Activated naive CD8-positive, alpha-beta T cell treated with anti-CD3 and anti-CD28 coated beads, Interleukin-2, amount 10 ng/mL, durations not matched to agents 7 days and 5 days (primary cell): ENCODE measurements at regions not wholly inside any gene's neighbourhood (a gene's known extent, or its start where the extent isn't known, plus 50 kb on each side); places are given as distances from the start of the nearest gene placed in this dataset.

Experiments
- ATAC-seq: fragments of 150-1000 bp; cut with Tn5 transposase; one replicate; pipeline ENCODE4 v1.10.0; 2021; ENCODE audit warnings: low read depth, moderate library complexity
- POLR2A ChIA-PET: fragments of 350-600 bp; sonication (Branson Sonifier 250); formaldehyde crosslinking; loops from one replicate; lab custom pipeline; 2021; ENCODE audit warnings: antibody characterized with exemption; lab: Charles Lee
- DNase-seq: peaks from one replicate; pipeline ENCODE4 v3.0.0; 2021
- H3K27ac Mint-ChIP-seq: one replicate; pipeline ENCODE4 v1.8.0; 2022; ENCODE audit warnings: mild to moderate bottlenecking, mixed read lengths
- H3K27me3 Mint-ChIP-seq: one replicate; pipeline ENCODE4 v1.8.0; 2022; ENCODE audit warnings: mild to moderate bottlenecking, moderate library complexity, mixed read lengths
- H3K36me3 Mint-ChIP-seq: one replicate; pipeline ENCODE4 v1.8.0; 2021; ENCODE audit warnings: mild to moderate bottlenecking, mixed read lengths
- H3K4me1 Mint-ChIP-seq: one replicate; pipeline ENCODE4 v1.8.0; 2021; ENCODE audit warnings: mixed read lengths
- H3K4me3 Mint-ChIP-seq: one replicate; pipeline ENCODE4 v1.8.0; 2022; ENCODE audit warnings: mild to moderate bottlenecking, moderate library complexity, mixed read lengths
- H3K9me3 Mint-ChIP-seq: one replicate; pipeline ENCODE4 v1.8.0; 2021; ENCODE audit warnings: mixed read lengths

DNA sequence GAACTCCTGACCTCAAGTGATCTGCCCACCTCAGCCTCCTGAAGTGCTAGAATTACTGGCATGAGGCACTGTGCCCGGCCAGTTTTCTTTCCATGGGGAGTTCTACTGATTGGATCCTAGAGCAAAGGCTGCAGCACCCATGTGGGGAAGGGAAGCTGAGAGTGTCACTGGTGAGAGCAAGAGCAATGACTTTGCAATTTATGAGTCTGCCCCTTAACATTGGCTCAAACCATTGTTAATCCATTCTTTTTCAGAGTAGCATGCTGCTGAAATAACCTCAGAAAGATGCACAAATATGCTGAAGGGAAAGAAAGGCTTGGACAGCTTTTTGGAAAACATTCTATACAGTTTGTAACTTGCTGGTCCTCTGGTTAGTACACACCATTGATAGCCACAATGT, 116.4 kb upstream of the PPARGC1A start:
- Mint-ChIP-seq H3K27ac (no peak overlapping the region), H3K4me3 (no peak overlapping the region), H3K4me1 (no peaks in the 10 kb centered on the region), H3K36me3 (no peaks in the 10 kb centered on the region), H3K9me3 (no peaks in the 10 kb centered on the region), H3K27me3 (no peaks in the 10 kb centered on the region)
- POLR2A ChIA-PET: interaction anchor here (0.6 kb wide), 1 partner anchor 702 kb away, joined by 6 read pairs; no protein-coding TSS in a partner anchor
- ATAC-seq (no peak), DNase-seq (no peak)

DNA sequence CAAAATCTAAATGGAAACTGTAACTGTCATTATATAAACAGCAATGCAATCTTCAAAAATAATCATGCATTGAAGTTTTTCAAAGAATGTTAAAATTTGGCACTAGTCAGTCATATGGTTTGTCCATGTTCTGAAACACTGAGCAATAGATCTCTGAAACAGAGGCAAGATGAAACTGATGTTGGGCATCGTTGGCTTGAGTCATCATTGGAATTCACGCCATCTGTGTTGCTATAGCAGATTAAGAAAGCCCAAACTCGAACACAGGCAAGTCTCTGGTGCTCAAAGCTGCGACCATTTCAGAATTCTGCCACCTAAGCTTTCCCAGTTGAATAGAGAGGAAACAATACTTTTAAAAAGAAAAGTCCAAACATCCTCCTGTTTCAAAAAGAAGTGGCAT, 114.1 kb upstream of the PPARGC1A start:
- POLR2A ChIA-PET: no interaction called here
- Mint-ChIP-seq H3K9me3 (no peaks in the 10 kb centered on the region), H3K4me3 (no peak overlapping the region), H3K4me1 (no peaks in the 10 kb centered on the region), H3K27ac (no peak overlapping the region), H3K36me3 (no peaks in the 10 kb centered on the region), H3K27me3 (no peaks in the 10 kb centered on the region)
- ATAC-seq (no peak), DNase-seq (no peak)

DNA sequence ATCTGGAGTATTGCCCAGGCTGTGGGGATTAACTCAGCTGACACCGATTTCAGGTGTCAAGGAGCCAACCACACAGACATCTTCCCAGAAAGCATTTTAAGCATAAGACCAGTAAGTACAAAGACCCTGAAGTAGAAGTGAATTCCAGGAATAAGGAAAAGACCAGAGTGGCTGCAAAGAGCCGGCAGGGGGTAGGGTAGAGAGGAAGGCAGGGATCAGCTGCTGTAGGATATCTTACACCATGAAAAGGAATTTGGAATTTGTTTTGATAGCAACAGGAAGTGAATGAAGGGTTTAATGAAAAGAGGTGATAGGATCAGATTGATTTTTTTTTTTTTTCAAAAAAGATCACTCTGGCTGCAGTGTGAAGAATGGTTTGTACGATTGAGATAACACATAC, 113.6 kb upstream of the PPARGC1A start:
- Mint-ChIP-seq H3K4me1 (no peaks in the 10 kb centered on the region), H3K4me3 (no peak overlapping the region), H3K27me3 (no peaks in the 10 kb centered on the region), H3K27ac (no peak overlapping the region), H3K36me3 (no peaks in the 10 kb centered on the region), H3K9me3 (no peaks in the 10 kb centered on the region)
- DNase-seq: no peak
- no peak for ATAC-seq
- POLR2A ChIA-PET: no interaction called here

DNA sequence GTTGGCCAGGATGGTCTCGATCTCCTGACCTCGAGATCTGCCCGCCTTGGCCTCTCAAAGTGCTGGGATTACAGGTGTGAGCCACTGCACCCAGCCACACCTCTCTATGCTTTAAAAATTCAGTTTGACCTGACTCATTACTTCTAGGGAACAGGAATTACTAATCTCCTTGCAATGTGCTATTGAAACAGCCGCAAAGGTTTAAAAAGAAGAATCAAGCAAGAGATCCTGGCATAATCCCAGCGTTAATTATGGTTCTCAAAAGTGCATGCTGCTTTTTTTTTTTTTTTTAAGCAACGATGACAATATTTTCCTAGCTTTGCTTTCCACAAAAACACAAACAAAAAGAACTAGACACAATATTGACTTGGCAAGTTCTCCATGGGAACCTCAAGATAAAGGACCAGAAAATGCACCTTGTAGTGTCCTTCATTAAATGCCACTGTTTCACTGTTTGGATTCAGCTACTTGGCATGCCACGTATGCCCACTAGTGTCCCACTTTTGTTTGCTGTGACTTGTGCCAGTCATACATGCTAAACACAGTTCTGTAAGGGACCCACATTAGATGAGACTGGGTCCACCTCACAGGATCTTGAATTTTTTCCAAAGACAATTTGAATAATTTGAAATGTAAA, 112.6 kb upstream of the PPARGC1A start:
- no peaks in the 10 kb centered on the region for H3K27me3 Mint-ChIP-seq
- H3K36me3 Mint-ChIP-seq: no peaks in the 10 kb centered on the region
- POLR2A ChIA-PET: no interaction called here
- H3K27ac Mint-ChIP-seq: no peak overlapping the region
- H3K9me3 Mint-ChIP-seq: no peaks in the 10 kb centered on the region
- no peak for ATAC-seq
- DNase-seq: no peak
- H3K4me1 Mint-ChIP-seq: no peaks in the 10 kb centered on the region
- no peak overlapping the region for H3K4me3 Mint-ChIP-seq

DNA sequence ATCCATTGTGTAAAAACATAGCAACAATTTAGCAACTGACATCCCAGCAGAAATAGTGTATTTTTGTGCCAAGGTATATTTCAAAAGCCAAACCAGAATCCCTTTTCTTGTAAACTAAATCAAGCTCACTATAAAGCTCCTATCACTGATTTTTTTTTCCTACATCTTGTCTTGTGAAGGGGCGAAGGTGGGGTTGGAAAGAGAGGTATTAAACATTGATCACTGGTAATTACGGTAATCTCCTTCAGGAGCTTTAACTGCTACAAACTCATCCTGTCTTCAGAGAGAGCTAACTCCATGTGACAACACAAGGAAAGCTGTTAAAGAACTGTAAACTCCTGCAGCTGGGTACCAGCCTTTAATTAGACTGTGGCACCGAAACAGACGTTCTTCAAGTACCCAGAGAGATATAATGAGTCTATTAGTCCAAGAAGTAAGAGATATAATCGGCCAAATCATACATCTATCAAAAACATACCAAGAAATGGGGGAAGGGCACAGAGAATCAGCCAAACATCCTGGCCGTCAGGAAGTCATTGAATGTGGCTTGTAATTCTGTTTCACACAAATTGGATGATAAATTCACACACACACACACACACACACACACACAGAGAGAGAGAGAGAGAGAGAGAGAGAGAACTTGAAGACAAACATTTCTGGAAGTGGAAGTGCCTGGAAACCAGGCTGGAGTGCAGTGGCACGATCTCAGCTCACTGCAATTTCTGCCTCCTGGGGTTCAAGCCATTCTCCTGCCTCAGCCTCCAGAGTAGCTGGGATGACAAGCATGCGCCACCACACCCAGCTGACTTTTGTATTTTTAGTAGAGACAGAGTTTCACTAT, 111.9 kb upstream of the PPARGC1A start:
- no peak for DNase-seq

DNA sequence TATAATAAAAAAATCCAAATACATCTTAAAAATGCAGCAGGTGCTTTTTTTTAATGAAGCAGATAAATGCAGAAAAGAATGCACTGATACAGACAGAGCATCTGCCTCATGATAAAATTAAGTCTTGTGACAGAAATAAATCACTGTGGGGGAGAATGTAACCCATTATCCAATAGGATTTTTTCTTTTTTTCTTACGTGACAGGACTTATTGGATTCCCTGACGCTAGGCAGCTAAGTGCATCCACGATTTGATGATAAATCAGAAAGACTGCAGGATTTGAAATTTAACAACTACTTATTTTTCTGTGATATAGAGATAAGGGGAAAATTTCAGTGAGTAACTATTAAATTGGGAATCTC, 110.6 kb upstream of the PPARGC1A start:
- no peaks in the 10 kb centered on the region for H3K4me1 Mint-ChIP-seq
- no peaks in the 10 kb centered on the region for H3K9me3 Mint-ChIP-seq
- no peaks in the 10 kb centered on the region for H3K36me3 Mint-ChIP-seq
- ATAC-seq (no peak), DNase-seq (no peak)
- POLR2A ChIA-PET: no interaction called here
- no peaks in the 10 kb centered on the region for H3K27me3 Mint-ChIP-seq
- no peak overlapping the region for H3K27ac Mint-ChIP-seq
- H3K4me3 Mint-ChIP-seq: no peak overlapping the region

More for the DNA sequence above, 111.9 kb upstream of the PPARGC1A start:
- Mint-ChIP-seq H3K4me3 (no peak overlapping the region), H3K9me3 (no peaks in the 10 kb centered on the region), H3K27ac (no peak overlapping the region), H3K27me3 (no peaks in the 10 kb centered on the region), H3K4me1 (no peaks in the 10 kb centered on the region), H3K36me3 (no peaks in the 10 kb centered on the region)
- no peak for ATAC-seq
- POLR2A ChIA-PET: no interaction called here

DNA sequence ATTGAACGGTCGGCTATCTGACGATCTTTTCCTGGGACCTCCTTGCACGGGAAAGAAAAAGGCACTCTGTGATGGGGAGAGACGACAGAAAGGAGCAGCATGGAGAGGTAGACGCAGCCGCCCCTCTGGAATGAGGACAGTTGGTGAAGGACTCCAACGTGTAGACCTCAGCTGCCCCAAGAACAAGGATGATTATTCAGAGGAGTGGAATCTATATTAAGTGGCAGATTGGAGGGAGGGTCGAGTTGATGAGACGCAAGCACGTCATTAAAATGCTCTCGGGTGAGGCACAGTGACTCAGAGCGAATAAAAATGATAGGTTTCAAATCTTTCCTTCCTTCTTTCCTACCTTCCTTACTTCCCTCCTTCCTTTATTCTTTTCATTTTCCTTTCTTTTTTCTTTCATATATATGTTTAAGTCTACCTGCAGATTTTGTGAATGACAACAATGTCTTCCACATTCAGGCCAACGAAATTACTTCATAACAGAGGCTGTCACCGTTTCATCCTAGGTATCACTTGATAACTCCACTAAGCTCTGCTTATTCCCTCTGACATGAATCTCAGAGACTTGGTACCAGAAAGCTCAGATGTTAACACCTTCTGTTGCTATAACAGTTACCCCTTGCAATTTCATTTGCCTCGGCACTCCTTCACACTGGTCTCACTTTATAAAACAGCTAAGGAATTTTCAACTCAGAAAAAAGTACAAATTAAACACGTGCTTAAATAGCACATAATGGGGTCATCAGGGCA, 110.0 kb upstream of the PPARGC1A start:
- ATAC-seq: no peak
- no peak overlapping the region for H3K27ac Mint-ChIP-seq
- H3K4me1 Mint-ChIP-seq: no peaks in the 10 kb centered on the region
- H3K9me3 Mint-ChIP-seq: no peaks in the 10 kb centered on the region
- H3K27me3 Mint-ChIP-seq: no peaks in the 10 kb centered on the region
- H3K4me3 Mint-ChIP-seq: no peak overlapping the region
- no peaks in the 10 kb centered on the region for H3K36me3 Mint-ChIP-seq
- DNase-seq: no peak
- POLR2A ChIA-PET: no interaction called here

DNA sequence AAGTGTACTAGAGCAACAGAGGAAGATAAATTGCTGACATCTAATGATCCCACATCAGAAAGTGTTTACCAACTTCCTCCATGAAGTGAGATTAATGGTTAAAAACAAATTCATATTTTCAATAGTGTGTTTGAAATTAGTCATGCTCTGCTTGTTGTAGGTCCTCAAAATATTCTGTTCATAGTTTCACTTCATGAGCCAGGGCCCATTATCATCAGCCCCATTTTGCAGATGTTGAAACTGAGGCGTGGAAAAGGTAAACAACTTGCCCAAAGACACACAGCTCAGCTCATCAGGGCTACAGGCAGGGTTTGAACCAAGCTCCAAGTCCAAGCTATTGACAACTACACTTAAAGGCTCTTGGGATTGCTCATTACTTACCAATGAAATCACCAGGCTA, 103.5 kb upstream of the PPARGC1A start:
- H3K4me3 Mint-ChIP-seq: no peak overlapping the region

DNA sequence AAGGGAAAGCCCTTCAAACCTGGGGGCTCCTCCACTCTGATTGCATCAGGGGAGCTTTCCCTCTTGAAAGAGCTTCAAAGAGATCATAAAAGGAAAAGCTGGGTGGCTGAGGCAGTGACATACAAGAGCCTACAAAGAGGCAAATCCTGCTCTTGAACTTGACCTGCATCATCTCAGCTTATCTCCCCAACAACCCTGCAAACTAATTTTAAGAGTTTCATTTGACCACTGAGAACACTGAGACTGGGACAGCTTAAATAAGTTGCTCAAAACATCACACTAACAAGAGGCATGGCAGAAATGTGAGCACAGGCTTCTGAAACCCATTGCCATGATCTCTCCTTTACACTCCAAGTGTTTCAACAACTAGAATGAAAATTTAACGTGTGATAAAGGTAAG, 101.6 kb upstream of the PPARGC1A start:
- DNase-seq (no peak), ATAC-seq (no peak)
- Mint-ChIP-seq H3K4me1 (no peaks in the 10 kb centered on the region), H3K9me3 (no peaks in the 10 kb centered on the region), H3K27me3 (no peaks in the 10 kb centered on the region), H3K27ac (no peak overlapping the region), H3K4me3 (no peak overlapping the region), H3K36me3 (no peaks in the 10 kb centered on the region)
- POLR2A ChIA-PET: no interaction called here

More for the DNA sequence above, 103.5 kb upstream of the PPARGC1A start:
- no peak for ATAC-seq
- no peaks in the 10 kb centered on the region for H3K4me1 Mint-ChIP-seq
- POLR2A ChIA-PET: no interaction called here
- H3K27me3 Mint-ChIP-seq: no peaks in the 10 kb centered on the region
- no peaks in the 10 kb centered on the region for H3K36me3 Mint-ChIP-seq
- no peaks in the 10 kb centered on the region for H3K9me3 Mint-ChIP-seq
- no peak overlapping the region for H3K27ac Mint-ChIP-seq
- DNase-seq: no peak

DNA sequence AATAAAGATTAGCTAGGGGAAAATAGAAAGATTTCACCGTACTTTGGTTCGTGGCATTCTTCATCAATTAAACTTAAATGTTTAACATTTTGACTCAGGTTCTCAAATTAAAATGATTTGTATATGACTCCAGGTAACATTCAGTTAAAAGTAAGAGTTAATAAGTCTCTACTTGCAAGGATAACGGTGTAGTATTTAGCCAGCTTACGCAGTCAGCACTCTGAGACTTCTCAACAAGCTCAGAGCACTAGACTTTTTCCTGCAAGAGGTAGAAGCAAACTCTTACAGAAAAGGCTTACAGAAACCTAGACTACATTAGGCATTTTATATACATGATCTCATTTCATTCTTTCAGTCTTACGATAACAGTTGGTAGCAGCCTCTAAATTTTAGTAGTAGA, 96.4 kb upstream of the PPARGC1A start:
- Mint-ChIP-seq H3K9me3 (no peaks in the 10 kb centered on the region), H3K27me3 (no peaks in the 10 kb centered on the region), H3K27ac (no peak overlapping the region), H3K4me3 (no peak overlapping the region), H3K36me3 (no peaks in the 10 kb centered on the region), H3K4me1 (no peaks in the 10 kb centered on the region)
- ATAC-seq (no peak), DNase-seq (no peak)
- POLR2A ChIA-PET: no interaction called here

DNA sequence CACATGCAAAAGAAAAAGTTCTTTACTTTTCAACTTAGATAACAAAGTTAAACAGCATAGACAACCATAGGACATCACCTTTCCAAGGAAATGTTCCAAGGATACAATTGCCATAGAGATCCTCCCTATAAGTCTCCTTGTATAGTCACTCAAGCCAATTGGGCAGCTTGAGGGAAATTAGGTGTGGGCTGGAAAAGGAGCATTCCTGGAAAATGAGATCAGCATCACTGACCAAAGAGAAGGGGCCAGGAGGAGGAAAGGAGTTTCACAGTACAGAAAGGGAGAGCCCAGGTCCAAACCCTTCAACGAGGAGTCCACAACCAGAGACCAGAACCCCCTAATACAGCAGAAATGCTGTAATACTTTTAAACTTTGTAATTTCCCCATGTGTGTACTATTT, 91.5 kb upstream of the PPARGC1A start:
- H3K27me3 Mint-ChIP-seq: no peaks in the 10 kb centered on the region
- H3K9me3 Mint-ChIP-seq: no peaks in the 10 kb centered on the region
- no peaks in the 10 kb centered on the region for H3K4me1 Mint-ChIP-seq
- H3K27ac Mint-ChIP-seq: no peak overlapping the region
- no peak overlapping the region for H3K4me3 Mint-ChIP-seq
- DNase-seq: no peak
- no peak for ATAC-seq
- POLR2A ChIA-PET: no interaction called here
- H3K36me3 Mint-ChIP-seq: no peaks in the 10 kb centered on the region

DNA sequence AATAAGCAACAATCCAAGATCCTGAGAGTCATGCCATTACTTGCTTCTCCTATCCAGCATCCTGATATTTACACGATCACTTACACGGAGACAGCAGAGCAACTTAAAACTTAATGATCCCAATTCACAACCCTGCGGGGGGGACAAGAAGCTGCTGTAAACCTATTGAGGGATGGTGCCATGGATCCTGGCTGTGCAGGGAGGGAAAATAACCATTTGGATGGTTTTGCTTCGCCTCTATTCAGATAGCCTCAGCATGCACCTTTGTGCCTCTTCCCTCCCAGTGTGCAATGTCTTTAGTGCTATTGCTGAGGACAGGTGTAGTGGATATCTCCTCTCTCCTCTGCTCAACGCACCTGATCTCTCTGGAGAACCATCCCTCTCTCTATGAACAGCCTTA, 89.7 kb upstream of the PPARGC1A start:
- no peaks in the 10 kb centered on the region for H3K27me3 Mint-ChIP-seq
- no peaks in the 10 kb centered on the region for H3K36me3 Mint-ChIP-seq
- no peak overlapping the region for H3K27ac Mint-ChIP-seq

DNA sequence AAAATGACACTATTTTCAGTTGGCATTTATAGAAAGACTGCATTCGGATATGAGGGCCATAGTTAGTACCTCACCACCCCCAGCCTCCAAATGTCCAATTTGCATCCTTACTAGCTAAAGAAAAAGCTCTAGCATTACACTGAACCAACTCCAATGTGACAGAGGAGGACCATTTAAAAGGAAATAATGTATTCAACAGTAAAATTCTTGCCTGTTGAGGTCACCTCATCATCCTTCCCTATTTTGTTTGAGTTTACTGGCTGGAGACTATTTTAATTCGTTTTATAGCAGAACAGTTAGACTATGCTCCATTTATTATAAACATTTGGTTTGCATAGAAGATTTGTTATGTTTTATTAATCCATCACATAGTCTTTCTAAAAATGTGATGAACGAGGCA, 88.2 kb upstream of the PPARGC1A start:
- Mint-ChIP-seq H3K4me1 (no peaks in the 10 kb centered on the region), H3K4me3 (no peak overlapping the region), H3K36me3 (no peaks in the 10 kb centered on the region), H3K27ac (no peak overlapping the region), H3K27me3 (no peaks in the 10 kb centered on the region), H3K9me3 (no peaks in the 10 kb centered on the region)
- DNase-seq (no peak), ATAC-seq (no peak)
- POLR2A ChIA-PET: no interaction called here

More for the DNA sequence above, 89.7 kb upstream of the PPARGC1A start:
- no peak for DNase-seq
- Mint-ChIP-seq H3K4me3 (no peak overlapping the region), H3K4me1 (no peaks in the 10 kb centered on the region), H3K9me3 (no peaks in the 10 kb centered on the region)
- no peak for ATAC-seq
- POLR2A ChIA-PET: no interaction called here

DNA sequence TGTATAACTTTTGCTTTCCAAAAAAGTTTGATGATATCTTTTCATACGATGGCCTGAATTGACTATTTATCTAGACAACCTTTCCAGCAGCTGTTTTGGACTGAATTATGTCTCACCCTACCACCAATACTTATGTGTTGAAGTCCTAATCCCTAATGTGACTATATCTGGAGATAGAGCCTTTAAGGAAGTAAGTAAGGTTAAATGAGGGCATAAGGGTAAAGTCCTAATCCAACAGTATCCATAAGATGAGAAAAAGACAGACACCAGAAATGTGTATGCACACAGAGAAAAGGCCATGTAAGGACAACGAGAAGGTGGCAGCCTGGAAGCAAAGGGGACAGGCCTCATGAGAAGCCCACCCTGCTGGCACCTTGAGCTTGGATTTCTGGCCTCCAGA, 86.6 kb upstream of the PPARGC1A start:
- Mint-ChIP-seq H3K4me1 (no peaks in the 10 kb centered on the region), H3K9me3 (no peaks in the 10 kb centered on the region), H3K36me3 (no peaks in the 10 kb centered on the region), H3K4me3 (no peak overlapping the region), H3K27ac (no peak overlapping the region), H3K27me3 (no peaks in the 10 kb centered on the region)
- ATAC-seq: no peak
- no peak for DNase-seq
- POLR2A ChIA-PET: no interaction called here
